ENCODE measurements at regions not wholly inside any gene's neighbourhood (a gene's known extent, or its start where the extent isn't known, plus 50 kb on each side); places are given as distances from the start of the nearest gene placed in this dataset.

- DNase-seq (no peak), ATAC-seq (no peak)
- no peak overlapping the region for H3K4me3 Mint-ChIP-seq
- peaks cover 0 to 4% (median 0%) of the 10 kb centered on the region in 9 donors for H3K9me3 Mint-ChIP-seq
- H3K36me3 Mint-ChIP-seq, result no peaks in the 10 kb centered on the region
- H3K27me3 Mint-ChIP-seq, result peaks cover 17 to 53% (median 37%) of the 10 kb centered on the region in 5 donors
- H3K4me1 Mint-ChIP-seq, result no peaks in the 10 kb centered on the region
- POLR2A ChIA-PET, result no interaction called here
- no peak overlapping the region for H3K27ac Mint-ChIP-seq
These were observed 91.5 kb downstream of the RPL22L1 start for GRCh38 chr3:170778240-170779217.

GRCh38 chr3:170777564-170777926 lies 92.5 kb downstream of the RPL22L1 start:
- H3K4me1 Mint-ChIP-seq, result no peaks in the 10 kb centered on the region
- H3K9me3 Mint-ChIP-seq, result peaks cover 0 to 4% (median 0%) of the 10 kb centered on the region in 9 donors
- POLR2A ChIA-PET, result interaction anchor here (0.6 kb wide), 1 partner anchor 18 kb away, joined by 4 read pairs; no protein-coding TSS in a partner anchor
- H3K4me3 Mint-ChIP-seq, result no peak overlapping the region
- H3K36me3 Mint-ChIP-seq, result no peaks in the 10 kb centered on the region
- H3K27ac Mint-ChIP-seq, result no peak overlapping the region
- DNase-seq (no peak), ATAC-seq (no peak)
- H3K27me3 Mint-ChIP-seq, result peaks cover 16 to 43% (median 32%) of the 10 kb centered on the region in 5 donors

GRCh38 chr3:170776887-170777563 lies 93.0 kb downstream of the RPL22L1 start:
- ATAC-seq, result no peak
- Mint-ChIP-seq H3K36me3 (no peaks in the 10 kb centered on the region), H3K4me3 (no peak overlapping the region), H3K4me1 (no peaks in the 10 kb centered on the region), H3K27ac (peak overlapping the region in 1 of 10 donors; percentile 80), H3K9me3 (peaks cover 0 to 4% (median 0%) of the 10 kb centered on the region in 9 donors), H3K27me3 (peaks cover 15 to 38% (median 29%) of the 10 kb centered on the region in 5 donors)
- no peak for DNase-seq
- POLR2A ChIA-PET, result interaction anchor here (0.6 kb wide), 1 partner anchor 18 kb away, joined by 4 read pairs; no protein-coding TSS in a partner anchor

- H3K27ac Mint-ChIP-seq, result no peak overlapping the region
- ATAC-seq (no peak), DNase-seq (no peak)
- H3K9me3 Mint-ChIP-seq, result peaks cover 0 to 4% (median 0%) of the 10 kb centered on the region in 9 donors
- peaks cover 9 to 45% (median 26%) of the 10 kb centered on the region in 5 donors for H3K27me3 Mint-ChIP-seq
- no peak overlapping the region for H3K4me3 Mint-ChIP-seq
- POLR2A ChIA-PET, result no interaction called here
- H3K4me1 Mint-ChIP-seq, result no peaks in the 10 kb centered on the region
- no peaks in the 10 kb centered on the region for H3K36me3 Mint-ChIP-seq
These were observed 96.1 kb downstream of the RPL22L1 start for GRCh38 chr3:170773682-170774425.

- H3K9me3 Mint-ChIP-seq, result peaks cover 0 to 1% (median 0%) of the 10 kb centered on the region in 9 donors
- peaks cover 4 to 28% (median 11%) of the 10 kb centered on the region in 5 donors for H3K27me3 Mint-ChIP-seq
- H3K27ac Mint-ChIP-seq, result no peak overlapping the region
- no peak for DNase-seq
- no peak overlapping the region for H3K4me3 Mint-ChIP-seq
- no peaks in the 10 kb centered on the region for H3K4me1 Mint-ChIP-seq
- ATAC-seq, result no peak
- POLR2A ChIA-PET, result no interaction called here
- H3K36me3 Mint-ChIP-seq, result no peaks in the 10 kb centered on the region
These were observed 97.8 kb downstream of the RPL22L1 start for GRCh38 chr3:170772175-170772574.

GRCh38 chr3:170768334-170768801 lies 101.6 kb downstream of the RPL22L1 start:
- H3K27me3 Mint-ChIP-seq, result peaks cover 3 to 9% (median 5%) of the 10 kb centered on the region in 5 donors
- no peak overlapping the region for H3K27ac Mint-ChIP-seq
- no peak for DNase-seq
- no peak overlapping the region for H3K4me3 Mint-ChIP-seq
- H3K4me1 Mint-ChIP-seq, result no peaks in the 10 kb centered on the region
- ATAC-seq, result no peak
- H3K9me3 Mint-ChIP-seq, result no peaks in the 10 kb centered on the region
- no peaks in the 10 kb centered on the region for H3K36me3 Mint-ChIP-seq
- POLR2A ChIA-PET, result no interaction called here

GRCh38 chr3:170767576-170767941 lies 102.4 kb downstream of the RPL22L1 start:
- ATAC-seq (no peak), DNase-seq (no peak)
- H3K9me3 Mint-ChIP-seq, result no peaks in the 10 kb centered on the region
- H3K27me3 Mint-ChIP-seq, result peaks cover 2 to 9% (median 5%) of the 10 kb centered on the region in 5 donors
- H3K36me3 Mint-ChIP-seq, result no peaks in the 10 kb centered on the region
- H3K27ac Mint-ChIP-seq, result no peak overlapping the region
- no peak overlapping the region for H3K4me3 Mint-ChIP-seq
- POLR2A ChIA-PET, result no interaction called here
- H3K4me1 Mint-ChIP-seq, result no peaks in the 10 kb centered on the region

- POLR2A ChIA-PET, result no interaction called here
- no peaks in the 10 kb centered on the region for H3K9me3 Mint-ChIP-seq
- DNase-seq, result no peak
- ATAC-seq, result no peak
- H3K4me1 Mint-ChIP-seq, result no peaks in the 10 kb centered on the region
- H3K4me3 Mint-ChIP-seq, result no peak overlapping the region
- no peak overlapping the region for H3K27ac Mint-ChIP-seq
- no peaks in the 10 kb centered on the region for H3K36me3 Mint-ChIP-seq
- H3K27me3 Mint-ChIP-seq, result peaks cover 2 to 9% (median 5%) of the 10 kb centered on the region in 5 donors
These were observed 103.0 kb downstream of the RPL22L1 start for GRCh38 chr3:170766823-170767575.

GRCh38 chr3:170766253-170766652 lies 103.7 kb downstream of the RPL22L1 start:
- POLR2A ChIA-PET, result no interaction called here
- H3K36me3 Mint-ChIP-seq, result no peaks in the 10 kb centered on the region
- no peak overlapping the region for H3K27ac Mint-ChIP-seq
- no peaks in the 10 kb centered on the region for H3K4me1 Mint-ChIP-seq
- H3K4me3 Mint-ChIP-seq, result no peak overlapping the region
- ATAC-seq, result no peak
- no peaks in the 10 kb centered on the region for H3K9me3 Mint-ChIP-seq
- no peak for DNase-seq
- peaks cover 0 to 9% (median 5%) of the 10 kb centered on the region in 5 donors for H3K27me3 Mint-ChIP-seq

GRCh38 chr3:170765419-170766078 lies 104.4 kb downstream of the RPL22L1 start:
- Mint-ChIP-seq H3K4me1 (no peaks in the 10 kb centered on the region), H3K4me3 (no peak overlapping the region), H3K27me3 (peaks cover 0 to 9% (median 3%) of the 10 kb centered on the region in 5 donors), H3K27ac (no peak overlapping the region), H3K9me3 (no peaks in the 10 kb centered on the region), H3K36me3 (no peaks in the 10 kb centered on the region)
- ATAC-seq (no peak), DNase-seq (no peak)
- POLR2A ChIA-PET, result no interaction called here

GRCh38 chr3:170764017-170764416 lies 106.0 kb downstream of the RPL22L1 start:
- Mint-ChIP-seq H3K4me3 (no peak overlapping the region), H3K27me3 (peaks cover 0 to 9% (median 7%) of the 10 kb centered on the region in 5 donors), H3K36me3 (no peaks in the 10 kb centered on the region), H3K27ac (no peak overlapping the region), H3K9me3 (no peaks in the 10 kb centered on the region), H3K4me1 (no peaks in the 10 kb centered on the region)
- DNase-seq (no peak), ATAC-seq (no peak)
- POLR2A ChIA-PET, result no interaction called here

- no peaks in the 10 kb centered on the region for H3K36me3 Mint-ChIP-seq
- H3K9me3 Mint-ChIP-seq, result no peaks in the 10 kb centered on the region
- POLR2A ChIA-PET, result no interaction called here
These were observed 107.9 kb downstream of the RPL22L1 start for GRCh38 chr3:170762064-170762463.

More at GRCh38 chr3:170762064-170762463, 107.9 kb downstream of the RPL22L1 start:
- ATAC-seq (no peak), DNase-seq (no peak)
- H3K4me1 Mint-ChIP-seq, result no peaks in the 10 kb centered on the region
- H3K4me3 Mint-ChIP-seq, result no peak overlapping the region
- H3K27me3 Mint-ChIP-seq, result peaks cover 0 to 12% (median 8%) of the 10 kb centered on the region in 5 donors
- no peak overlapping the region for H3K27ac Mint-ChIP-seq

Data from naive thymus-derived CD8-positive, alpha-beta T cell (primary cell).